ENCODE measurements at regions not wholly inside any gene's neighbourhood (a gene's known extent, or its start where the extent isn't known, plus 50 kb on each side); places are given as distances from the start of the nearest gene placed in this dataset.
"Not testable (repeated sequence)": the region's sequence is repeated elsewhere in the genome, so short reads cannot be mapped to it uniquely, and the experiment has no call there.

DNA sequence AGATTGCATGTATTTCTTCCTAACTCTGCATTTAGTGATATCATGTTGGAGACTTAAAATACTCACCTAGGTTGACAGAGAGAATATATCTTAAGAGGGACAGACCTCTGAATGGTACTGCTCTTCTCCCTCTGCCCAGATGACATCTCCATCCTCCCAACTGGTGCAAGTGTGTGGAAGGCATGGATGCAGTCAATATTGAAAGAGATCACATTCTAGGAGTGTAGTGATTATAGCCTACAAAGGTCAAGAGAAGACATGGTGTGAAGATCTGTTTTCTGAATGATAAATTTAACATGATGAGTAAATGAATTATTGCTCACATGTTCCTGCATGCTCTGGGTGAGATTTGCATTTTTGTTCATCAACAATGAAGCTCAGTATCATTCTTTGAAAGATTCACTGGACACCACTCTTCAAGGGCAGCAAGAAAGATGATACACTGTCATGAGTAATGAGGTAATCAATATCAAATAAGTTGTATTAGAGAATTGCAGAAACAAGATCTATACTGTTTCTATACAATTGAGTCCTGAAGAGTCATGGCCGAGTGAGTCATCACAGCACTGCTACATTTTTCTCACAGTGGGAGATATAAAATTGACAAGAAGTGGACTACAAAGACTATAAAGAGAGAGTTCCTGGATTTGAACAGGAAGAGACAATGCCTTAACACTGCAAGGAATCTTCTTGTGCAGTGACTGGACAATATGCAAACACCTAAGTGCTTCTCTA is 183.3 kb upstream of the KRR1 start:
- TF ChIP-seq, protein P1, sequence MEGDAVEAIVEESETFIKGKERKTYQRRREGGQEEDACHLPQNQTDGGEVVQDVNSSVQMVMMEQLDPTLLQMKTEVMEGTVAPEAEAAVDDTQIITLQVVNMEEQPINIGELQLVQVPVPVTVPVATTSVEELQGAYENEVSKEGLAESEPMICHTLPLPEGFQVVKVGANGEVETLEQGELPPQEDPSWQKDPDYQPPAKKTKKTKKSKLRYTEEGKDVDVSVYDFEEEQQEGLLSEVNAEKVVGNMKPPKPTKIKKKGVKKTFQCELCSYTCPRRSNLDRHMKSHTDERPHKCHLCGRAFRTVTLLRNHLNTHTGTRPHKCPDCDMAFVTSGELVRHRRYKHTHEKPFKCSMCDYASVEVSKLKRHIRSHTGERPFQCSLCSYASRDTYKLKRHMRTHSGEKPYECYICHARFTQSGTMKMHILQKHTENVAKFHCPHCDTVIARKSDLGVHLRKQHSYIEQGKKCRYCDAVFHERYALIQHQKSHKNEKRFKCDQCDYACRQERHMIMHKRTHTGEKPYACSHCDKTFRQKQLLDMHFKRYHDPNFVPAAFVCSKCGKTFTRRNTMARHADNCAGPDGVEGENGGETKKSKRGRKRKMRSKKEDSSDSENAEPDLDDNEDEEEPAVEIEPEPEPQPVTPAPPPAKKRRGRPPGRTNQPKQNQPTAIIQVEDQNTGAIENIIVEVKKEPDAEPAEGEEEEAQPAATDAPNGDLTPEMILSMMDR (IDR thresholded peaks at IDR 0.05; ENCODE audit: borderline replicate concordance, extremely low read depth, insufficient read depth), result no peak
- H3K9ac ChIP-seq (ENCODE audit: low read length in 3 of 3), result no peak overlapping the region
- DNase-seq (no peak), FAIRE-seq (no peak)
- intact Hi-C loops (cut with DNase I), result no loop called here
- H3K27ac ChIP-seq (ENCODE audit: low read depth in 2 of 2, low read length in 2 of 2), result no peak overlapping the region
- H3K9me3 ChIP-seq (ENCODE audit: control insufficient read depth in 2 of 3, insufficient read depth in 1 of 3, low read length in 3 of 3), result no peaks in the 10 kb centered on the region
- no peak overlapping the region for H3K4me3 ChIP-seq (ENCODE audit: low read length in 3 of 3)
- no peaks in the 10 kb centered on the region for H3K4me1 ChIP-seq (ENCODE audit: control insufficient read depth in 2 of 3, insufficient read depth in 2 of 3, low read depth in 1 of 3, low read length in 3 of 3)
- H3K27me3 ChIP-seq (ENCODE audit: control insufficient read depth, insufficient read depth, low read length), result no peaks in the 10 kb centered on the region
- no peaks in the 10 kb centered on the region for H3K36me3 ChIP-seq (ENCODE audit: control insufficient read depth in 2 of 3, insufficient read depth in 3 of 3, low read length in 3 of 3)

DNA sequence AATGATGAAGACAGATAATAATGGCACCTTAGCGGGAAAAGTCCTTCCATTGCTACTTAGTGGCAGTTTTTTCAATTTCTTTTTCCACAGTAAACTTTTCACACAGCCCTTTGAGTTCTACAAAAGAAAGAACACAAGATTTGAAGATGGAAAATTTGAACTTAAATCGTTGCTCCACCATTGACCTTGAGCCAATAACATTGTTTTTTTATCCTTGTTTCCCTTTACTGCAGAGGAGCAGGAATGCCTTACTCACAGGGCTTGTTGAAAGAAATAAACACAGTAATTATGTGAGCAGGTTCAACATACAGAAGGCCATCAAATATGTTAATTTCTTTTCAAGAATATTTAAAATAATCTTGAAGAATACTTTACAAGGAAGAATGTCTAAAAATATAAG is 181.5 kb upstream of the KRR1 start:
- DNase-seq (no peak), FAIRE-seq (peak; percentile 25)
- H3K4me1 ChIP-seq (ENCODE audit: control insufficient read depth in 2 of 3, insufficient read depth in 2 of 3, low read depth in 1 of 3, low read length in 3 of 3), result no peaks in the 10 kb centered on the region
- no peaks in the 10 kb centered on the region for H3K36me3 ChIP-seq (ENCODE audit: control insufficient read depth in 2 of 3, insufficient read depth in 3 of 3, low read length in 3 of 3)
- intact Hi-C loops (cut with DNase I), result no loop called here
- no peak overlapping the region for H3K9ac ChIP-seq (ENCODE audit: low read length in 3 of 3)
- no peak overlapping the region for H3K4me3 ChIP-seq (ENCODE audit: low read length in 3 of 3)
- H3K27ac ChIP-seq (ENCODE audit: low read depth in 2 of 2, low read length in 2 of 2), result no peak overlapping the region
- TF ChIP-seq, protein P1 (IDR thresholded peaks at IDR 0.05; ENCODE audit: borderline replicate concordance, extremely low read depth, insufficient read depth), result no peak
- H3K27me3 ChIP-seq (ENCODE audit: control insufficient read depth, insufficient read depth, low read length), result no peaks in the 10 kb centered on the region
- no peaks in the 10 kb centered on the region for H3K9me3 ChIP-seq (ENCODE audit: control insufficient read depth in 2 of 3, insufficient read depth in 1 of 3, low read length in 3 of 3)

- no peak overlapping the region for H3K27ac ChIP-seq (ENCODE audit: low read depth in 2 of 2, low read length in 2 of 2)
- H3K9ac ChIP-seq (ENCODE audit: low read length in 3 of 3), result no peak overlapping the region
- H3K4me3 ChIP-seq (ENCODE audit: low read length in 3 of 3), result no peak overlapping the region
- intact Hi-C loops (cut with DNase I), result no loop called here
- no peaks in the 10 kb centered on the region for H3K36me3 ChIP-seq (ENCODE audit: control insufficient read depth in 2 of 3, insufficient read depth in 3 of 3, low read length in 3 of 3)
- H3K4me1 ChIP-seq (ENCODE audit: control insufficient read depth in 2 of 3, insufficient read depth in 2 of 3, low read depth in 1 of 3, low read length in 3 of 3), result no peaks in the 10 kb centered on the region
- TF ChIP-seq, protein P1 (IDR thresholded peaks at IDR 0.05; ENCODE audit: borderline replicate concordance, extremely low read depth, insufficient read depth), result no peak
- H3K9me3 ChIP-seq (ENCODE audit: control insufficient read depth in 2 of 3, insufficient read depth in 1 of 3, low read length in 3 of 3), result no peaks in the 10 kb centered on the region
- DNase-seq (no peak), FAIRE-seq (no peak)
- no peaks in the 10 kb centered on the region for H3K27me3 ChIP-seq (ENCODE audit: control insufficient read depth, insufficient read depth, low read length)
Observed at GRCh38 chr12:75690296-75690955, 179.0 kb upstream of the KRR1 start.

GRCh38 chr12:75686233-75686632 is 174.8 kb upstream of the KRR1 start:
- H3K9ac ChIP-seq (ENCODE audit: low read length in 3 of 3); H3K4me3 ChIP-seq (ENCODE audit: low read length in 3 of 3); intact Hi-C loops (cut with DNase I); H3K27me3 ChIP-seq (ENCODE audit: control insufficient read depth, insufficient read depth, low read length); H3K36me3 ChIP-seq (ENCODE audit: control insufficient read depth in 2 of 3, insufficient read depth in 3 of 3, low read length in 3 of 3); DNase-seq; H3K9me3 ChIP-seq (ENCODE audit: control insufficient read depth in 2 of 3, insufficient read depth in 1 of 3, low read length in 3 of 3); FAIRE-seq; H3K27ac ChIP-seq (ENCODE audit: low read depth in 2 of 2, low read length in 2 of 2); H3K4me1 ChIP-seq (ENCODE audit: control insufficient read depth in 2 of 3, insufficient read depth in 2 of 3, low read depth in 1 of 3, low read length in 3 of 3): not testable (repeated sequence)

Measured in kidney (tissue), 13 donors.